NT2/D1 (cell line): ENCODE measurements at regions not wholly inside any gene's neighbourhood (a gene's known extent, or its start where the extent isn't known, plus 50 kb on each side); places are given as distances from the start of the nearest gene placed in this dataset.

Experiments used
- SUZ12 ChIP-seq: IDR thresholded peaks from 2 replicates; pipeline ENCODE4 v1.6.1; 2011; ENCODE audit not compliant: insufficient read length, insufficient read depth; ENCODE audit errors: extremely low read depth
- YY1 ChIP-seq: IDR thresholded peaks from 2 replicates; pipeline ENCODE4 v1.6.1; 2011; ENCODE audit not compliant: insufficient read length, insufficient read depth
- ZNF274 ChIP-seq: IDR thresholded peaks from 2 replicates; pipeline ENCODE4 v1.6.1; 2011; ENCODE audit warnings: mild to moderate bottlenecking, low read depth, low read length

DNA sequence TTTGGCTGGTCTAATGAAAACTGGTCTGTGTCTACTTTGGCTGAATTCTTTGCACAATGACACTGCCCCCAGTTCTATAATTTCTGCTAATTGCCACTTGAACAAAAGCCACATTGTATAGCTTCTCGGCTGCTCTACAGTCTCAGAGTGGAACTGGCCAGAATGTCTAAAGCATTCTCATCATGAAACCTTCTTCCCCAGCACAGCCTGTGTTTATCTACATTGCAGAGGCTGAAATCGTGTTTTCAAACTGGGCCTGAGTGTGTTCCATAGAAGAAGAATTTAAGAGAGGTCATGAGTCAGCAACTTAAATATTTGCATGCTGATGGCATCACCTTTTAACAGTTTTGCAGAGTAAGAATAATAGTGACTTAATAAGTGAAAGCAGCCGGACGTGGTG is 177.2 kb downstream of the BUB3 start:
- TF ChIP-seq SUZ12, result no peak
- TF ChIP-seq ZNF274, result no peak
- TF ChIP-seq YY1, result no peak
